ENCODE measurements at regions not wholly inside any gene's neighbourhood (a gene's known extent, or its start where the extent isn't known, plus 50 kb on each side); places are given as distances from the start of the nearest gene placed in this dataset.

GRCh38 chrX:1076871-1077651 lies 135.4 kb downstream of the CRLF2 start:
- H3K4me2 ChIP-seq (ENCODE audit: low read length) = no peak overlapping the region
- no peak for DNase-seq (ENCODE audit: low read depth)

GRCh38 chrX:1075741-1076140 lies 136.7 kb downstream of the CRLF2 start:
- FAIRE-seq = no peak

More at GRCh38 chrX:1076871-1077651, 135.4 kb downstream of the CRLF2 start:
- no peaks in the 10 kb centered on the region for H3K36me3 ChIP-seq (ENCODE audit: insufficient read depth, low read length)
- no peaks in the 10 kb centered on the region for H3K36me3 Mint-ChIP-seq (ENCODE audit: low read depth, unreplicated experiment)
- H3K27ac ChIP-seq (ENCODE audit: low read depth, low read length) = no peak overlapping the region
- H4K20me1 ChIP-seq (ENCODE audit: insufficient read depth, low read length) = no peaks in the 10 kb centered on the region
- no peaks in the 10 kb centered on the region for H3K4me1 ChIP-seq (ENCODE audit: insufficient read depth, low read length)
- no peak overlapping the region for H3K4me3 Mint-ChIP-seq (ENCODE audit: unreplicated experiment)
- H3K9me3 Mint-ChIP-seq (ENCODE audit: unreplicated experiment) = peaks cover 14% of the 10 kb centered on the region
- H3K9me3 ChIP-seq (ENCODE audit: insufficient read depth, low read depth, low read length) = peaks cover 5% of the 10 kb centered on the region
- H3K27ac Mint-ChIP-seq (ENCODE audit: unreplicated experiment) = no peak overlapping the region
- no peak overlapping the region for H3K4me3 ChIP-seq (ENCODE audit: insufficient read depth, low read depth, low read length)
- TF ChIP-seq EZH2 (IDR thresholded peaks at IDR 0.05; ENCODE audit: insufficient read depth, low read length) (no peak), CTCF (IDR thresholded peaks at IDR 0.05; ENCODE audit: insufficient read depth, low read depth, low read length) (no peak)
- no peaks in the 10 kb centered on the region for H3K27me3 Mint-ChIP-seq (ENCODE audit: low read depth, unreplicated experiment)
- H3K9ac ChIP-seq (ENCODE audit: low read length) = no peak overlapping the region
- no peak overlapping the region for H2AFZ ChIP-seq (ENCODE audit: low read depth, low read length)
- H3K27me3 ChIP-seq (ENCODE audit: insufficient read depth, low read length) = no peaks in the 10 kb centered on the region
- no peak for FAIRE-seq
- H3K79me2 ChIP-seq (ENCODE audit: insufficient read depth, low read length) = no peaks in the 10 kb centered on the region
- H3K4me1 Mint-ChIP-seq (ENCODE audit: low read depth, unreplicated experiment) = no peaks in the 10 kb centered on the region

More at GRCh38 chrX:1075741-1076140, 136.7 kb downstream of the CRLF2 start:
- no peak overlapping the region for H3K27ac ChIP-seq (ENCODE audit: low read depth, low read length)
- no peak for DNase-seq (ENCODE audit: low read depth)
- no peaks in the 10 kb centered on the region for H3K79me2 ChIP-seq (ENCODE audit: insufficient read depth, low read length)
- Mint-ChIP-seq H3K27me3 (ENCODE audit: low read depth, unreplicated experiment) (no peaks in the 10 kb centered on the region), H3K4me1 (ENCODE audit: low read depth, unreplicated experiment) (no peaks in the 10 kb centered on the region), H3K9me3 (ENCODE audit: unreplicated experiment) (peaks cover 15% of the 10 kb centered on the region), H3K36me3 (ENCODE audit: low read depth, unreplicated experiment) (no peaks in the 10 kb centered on the region), H3K27ac (ENCODE audit: unreplicated experiment) (no peak overlapping the region), H3K4me3 (ENCODE audit: unreplicated experiment) (no peak overlapping the region)
- H3K36me3 ChIP-seq (ENCODE audit: insufficient read depth, low read length) = no peaks in the 10 kb centered on the region
- H3K27me3 ChIP-seq (ENCODE audit: insufficient read depth, low read length) = no peaks in the 10 kb centered on the region
- H3K9me3 ChIP-seq (ENCODE audit: insufficient read depth, low read depth, low read length) = peaks cover 5% of the 10 kb centered on the region
- H2AFZ ChIP-seq (ENCODE audit: low read depth, low read length) = no peak overlapping the region
- TF ChIP-seq EZH2 (IDR thresholded peaks at IDR 0.05; ENCODE audit: insufficient read depth, low read length) = no peak
- TF ChIP-seq CTCF (IDR thresholded peaks at IDR 0.05; ENCODE audit: insufficient read depth, low read depth, low read length) = no peak
- H3K4me1 ChIP-seq (ENCODE audit: insufficient read depth, low read length) = no peaks in the 10 kb centered on the region
- no peak overlapping the region for H3K9ac ChIP-seq (ENCODE audit: low read length)
- H3K4me3 ChIP-seq (ENCODE audit: insufficient read depth, low read depth, low read length) = no peak overlapping the region
- no peak overlapping the region for H3K4me2 ChIP-seq (ENCODE audit: low read length)
- H4K20me1 ChIP-seq (ENCODE audit: insufficient read depth, low read length) = no peaks in the 10 kb centered on the region
